ENCODE measurements at regions not wholly inside any gene's neighbourhood (a gene's known extent, or its start where the extent isn't known, plus 50 kb on each side); places are given as distances from the start of the nearest gene placed in this dataset.

DNA sequence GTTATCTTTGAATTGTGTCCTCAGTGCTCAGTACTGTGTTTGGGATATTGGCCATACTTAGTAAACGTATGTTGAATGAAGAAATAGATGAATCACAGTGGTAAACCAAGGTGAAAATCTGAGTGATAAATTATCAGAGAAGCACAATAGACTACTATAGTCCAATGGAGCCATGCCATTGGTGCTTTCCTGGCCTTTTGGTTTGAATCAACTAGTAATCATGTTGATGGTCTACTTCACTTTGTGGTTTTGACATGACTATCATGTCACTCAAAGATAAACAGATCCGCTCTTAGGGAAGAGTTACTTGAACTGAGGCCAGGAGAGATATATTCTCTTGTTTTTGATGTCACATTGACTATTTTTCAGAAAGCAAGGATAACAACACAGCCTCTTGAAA is 86.1 kb upstream of the IGFBP3 start:
- intact Hi-C loops (cut with DNase I; ENCODE audit: low total_unique reads) = no loop called here
- peaks cover 0 to 6% of the 10 kb centered on the region in 2 donors for H3K9me3 ChIP-seq
- H3K27me3 ChIP-seq = no peaks in the 10 kb centered on the region
- H3K4me1 ChIP-seq = no peaks in the 10 kb centered on the region
- TF ChIP-seq, protein P1, sequence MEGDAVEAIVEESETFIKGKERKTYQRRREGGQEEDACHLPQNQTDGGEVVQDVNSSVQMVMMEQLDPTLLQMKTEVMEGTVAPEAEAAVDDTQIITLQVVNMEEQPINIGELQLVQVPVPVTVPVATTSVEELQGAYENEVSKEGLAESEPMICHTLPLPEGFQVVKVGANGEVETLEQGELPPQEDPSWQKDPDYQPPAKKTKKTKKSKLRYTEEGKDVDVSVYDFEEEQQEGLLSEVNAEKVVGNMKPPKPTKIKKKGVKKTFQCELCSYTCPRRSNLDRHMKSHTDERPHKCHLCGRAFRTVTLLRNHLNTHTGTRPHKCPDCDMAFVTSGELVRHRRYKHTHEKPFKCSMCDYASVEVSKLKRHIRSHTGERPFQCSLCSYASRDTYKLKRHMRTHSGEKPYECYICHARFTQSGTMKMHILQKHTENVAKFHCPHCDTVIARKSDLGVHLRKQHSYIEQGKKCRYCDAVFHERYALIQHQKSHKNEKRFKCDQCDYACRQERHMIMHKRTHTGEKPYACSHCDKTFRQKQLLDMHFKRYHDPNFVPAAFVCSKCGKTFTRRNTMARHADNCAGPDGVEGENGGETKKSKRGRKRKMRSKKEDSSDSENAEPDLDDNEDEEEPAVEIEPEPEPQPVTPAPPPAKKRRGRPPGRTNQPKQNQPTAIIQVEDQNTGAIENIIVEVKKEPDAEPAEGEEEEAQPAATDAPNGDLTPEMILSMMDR (IDR thresholded peaks at IDR 0.05) = no peak
- TF ChIP-seq POLR2A (IDR thresholded peaks at IDR 0.05) = no peak
- peak overlapping the region; percentile 49 to 68 for H3K27ac ChIP-seq
- no peak overlapping the region for H3K4me3 ChIP-seq
- DNase-seq = no peak
- no peaks in the 10 kb centered on the region for H3K36me3 ChIP-seq

- no peak overlapping the region for H3K4me3 ChIP-seq
- H3K4me1 ChIP-seq = no peaks in the 10 kb centered on the region
- DNase-seq = no peak
- H3K9me3 ChIP-seq = peaks cover 0 to 6% of the 10 kb centered on the region in 2 donors
- H3K27me3 ChIP-seq = no peaks in the 10 kb centered on the region
- intact Hi-C loops (cut with DNase I; ENCODE audit: low total_unique reads) = no loop called here
- H3K36me3 ChIP-seq = no peaks in the 10 kb centered on the region
- TF ChIP-seq, protein P1 (IDR thresholded peaks at IDR 0.05) = no peak
- no peak for TF ChIP-seq POLR2A (IDR thresholded peaks at IDR 0.05)
- H3K27ac ChIP-seq = peak overlapping the region; percentile 49 to 68
These were observed 85.7 kb upstream of the IGFBP3 start for GRCh38 chr7:46006723-46007122.

DNA sequence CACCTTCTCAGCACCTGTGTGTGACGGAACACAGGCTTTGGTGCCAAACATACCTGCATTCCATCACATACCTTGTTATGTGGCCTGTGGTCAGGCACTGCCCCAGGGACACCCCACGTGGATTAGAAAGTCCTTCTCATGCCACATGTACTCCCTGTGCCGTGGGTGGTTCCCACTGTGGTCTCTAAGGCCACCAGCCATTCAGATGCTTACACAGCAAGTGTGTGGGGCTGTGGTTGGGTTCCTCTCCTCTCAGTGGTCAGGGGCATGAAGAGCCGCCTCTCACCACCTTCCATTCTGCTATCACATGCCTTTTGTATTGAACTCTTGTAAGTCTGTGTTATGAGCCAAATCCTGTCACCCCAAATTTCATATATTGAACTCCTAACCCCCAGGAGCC is 85.1 kb upstream of the IGFBP3 start:
- TF ChIP-seq, protein P1 (IDR thresholded peaks at IDR 0.05) = no peak
- no peak for TF ChIP-seq POLR2A (IDR thresholded peaks at IDR 0.05)
- no peaks in the 10 kb centered on the region for H3K4me1 ChIP-seq
- intact Hi-C loops (cut with DNase I; ENCODE audit: low total_unique reads) = no loop called here

GRCh38 chr7:46004965-46005364 is 83.9 kb upstream of the IGFBP3 start:
- TF ChIP-seq POLR2A (IDR thresholded peaks at IDR 0.05) = no peak
- TF ChIP-seq, protein P1 (IDR thresholded peaks at IDR 0.05) = no peak

More for the DNA sequence above, 85.1 kb upstream of the IGFBP3 start:
- H3K36me3 ChIP-seq = no peaks in the 10 kb centered on the region
- no peak overlapping the region for H3K4me3 ChIP-seq
- DNase-seq = no peak
- peak overlapping the region; percentile 49 to 68 for H3K27ac ChIP-seq
- H3K9me3 ChIP-seq = peaks cover 0 to 6% of the 10 kb centered on the region in 2 donors
- H3K27me3 ChIP-seq = no peaks in the 10 kb centered on the region

DNA sequence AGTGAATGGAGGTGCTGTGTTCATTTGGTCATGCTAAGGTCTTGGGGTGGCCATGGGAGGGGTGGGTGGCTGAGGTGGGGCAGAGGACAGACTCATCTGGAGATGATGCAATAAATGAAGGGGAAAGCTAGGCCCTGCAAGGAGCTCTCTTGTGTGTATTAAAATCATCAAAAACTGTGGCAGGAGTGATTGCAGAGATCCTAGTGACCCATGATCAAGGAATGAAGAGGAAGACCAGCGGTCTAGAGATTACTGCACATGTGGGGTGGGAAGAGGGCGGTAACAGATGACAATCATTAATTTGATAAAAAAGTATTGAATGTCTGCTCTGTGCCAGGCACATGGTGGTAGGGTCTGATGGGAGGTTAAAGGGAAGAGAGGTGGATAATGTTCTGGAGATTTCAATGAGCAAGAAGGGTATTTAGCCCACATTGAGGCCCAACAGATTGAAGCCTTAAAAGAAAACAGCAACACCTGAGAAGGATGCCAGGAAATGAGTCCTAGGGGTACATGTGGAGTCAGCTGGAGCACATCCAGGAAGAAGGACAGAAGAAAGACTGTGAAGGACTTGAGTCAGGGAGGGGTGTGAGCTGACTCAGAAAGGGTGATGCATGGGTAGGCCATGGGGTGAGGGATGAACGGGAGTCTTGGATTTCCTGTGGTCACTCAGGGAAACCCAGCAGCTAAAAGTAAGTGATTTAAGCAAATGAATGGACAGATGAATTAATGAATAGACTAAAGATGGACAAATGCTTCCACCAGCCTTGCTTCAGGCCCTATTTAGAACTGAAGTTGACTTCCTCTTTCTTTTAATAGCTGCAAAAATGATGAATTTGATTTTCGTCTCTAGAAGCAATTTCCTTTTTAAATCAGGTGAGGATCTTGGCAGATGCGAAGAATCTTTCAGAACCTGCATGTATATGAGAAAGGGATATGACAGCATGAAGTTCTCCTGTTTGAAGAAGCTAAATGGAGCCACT is 83.1 kb upstream of the IGFBP3 start:
- no peaks in the 10 kb centered on the region for H3K4me1 ChIP-seq
- TF ChIP-seq, protein P1 (IDR thresholded peaks at IDR 0.05) = no peak
- no peak for TF ChIP-seq POLR2A (IDR thresholded peaks at IDR 0.05)
- H3K9me3 ChIP-seq = peaks cover 0 to 6% of the 10 kb centered on the region in 2 donors
- no peak overlapping the region for H3K27ac ChIP-seq
- no peak for DNase-seq
- H3K27me3 ChIP-seq = no peaks in the 10 kb centered on the region
- no peaks in the 10 kb centered on the region for H3K36me3 ChIP-seq
- intact Hi-C loops (cut with DNase I; ENCODE audit: low total_unique reads) = no loop called here
- no peak overlapping the region for H3K4me3 ChIP-seq

More at GRCh38 chr7:46004965-46005364, 83.9 kb upstream of the IGFBP3 start:
- H3K36me3 ChIP-seq = no peaks in the 10 kb centered on the region
- H3K27me3 ChIP-seq = no peaks in the 10 kb centered on the region
- H3K27ac ChIP-seq = no peak overlapping the region
- intact Hi-C loops (cut with DNase I; ENCODE audit: low total_unique reads) = no loop called here
- DNase-seq = no peak
- H3K9me3 ChIP-seq = peaks cover 0 to 6% of the 10 kb centered on the region in 2 donors
- no peaks in the 10 kb centered on the region for H3K4me1 ChIP-seq
- no peak overlapping the region for H3K4me3 ChIP-seq
